GM19395 (cell line): ENCODE measurements at regions not wholly inside any gene's neighbourhood (a gene's known extent, or its start where the extent isn't known, plus 50 kb on each side); places are given as distances from the start of the nearest gene placed in this dataset.
"Not testable (repeated sequence)": the region's sequence is repeated elsewhere in the genome, so short reads cannot be mapped to it uniquely, and the experiment has no call there.

ENCODE experiments used
- ATAC-seq: cut with Tn5 transposase; IDR thresholded peaks from one replicate; pipeline ENCODE4 v1.9.1; 2021; ENCODE audit warnings: mild to moderate bottlenecking, moderate library complexity; ENCODE audit not compliant: unreplicated experiment

DNA sequence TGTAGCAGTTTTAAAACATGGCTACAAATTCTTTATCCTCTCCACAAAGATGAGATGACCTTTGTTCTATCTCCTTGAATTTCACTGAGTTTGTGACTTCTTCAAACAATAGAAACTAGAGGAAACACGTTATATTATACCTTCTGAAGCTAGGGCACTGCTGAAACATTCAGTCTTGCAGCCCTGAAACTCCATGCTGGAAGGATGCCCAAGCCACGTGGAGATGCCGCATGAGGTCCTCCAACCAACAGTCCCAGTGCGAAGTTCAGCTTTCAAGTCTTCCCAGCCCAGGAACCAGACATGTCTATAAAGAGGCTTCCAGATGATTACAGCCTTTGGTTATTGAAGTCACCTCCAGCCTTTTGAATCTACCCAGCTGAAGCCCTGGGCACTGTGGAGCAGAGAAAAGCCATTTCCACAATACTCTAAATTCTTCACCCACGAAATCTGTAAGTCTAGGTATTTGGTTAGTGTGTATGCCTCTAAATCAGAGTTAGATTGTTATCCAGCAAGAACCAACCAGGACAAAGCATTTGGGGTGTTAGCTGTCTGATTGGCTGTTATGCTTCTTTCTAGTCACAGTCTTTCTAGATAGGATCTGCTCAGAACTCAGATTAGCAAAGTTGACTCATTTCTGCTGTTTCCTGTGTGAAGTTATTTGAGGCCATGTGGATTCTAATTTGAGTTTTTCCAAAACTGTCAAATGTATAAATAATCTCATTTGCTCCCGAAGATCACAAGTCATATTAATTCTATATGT, 186.5 kb upstream of the TMEM72 start:
- ATAC-seq, result peak; percentile 68

DNA sequence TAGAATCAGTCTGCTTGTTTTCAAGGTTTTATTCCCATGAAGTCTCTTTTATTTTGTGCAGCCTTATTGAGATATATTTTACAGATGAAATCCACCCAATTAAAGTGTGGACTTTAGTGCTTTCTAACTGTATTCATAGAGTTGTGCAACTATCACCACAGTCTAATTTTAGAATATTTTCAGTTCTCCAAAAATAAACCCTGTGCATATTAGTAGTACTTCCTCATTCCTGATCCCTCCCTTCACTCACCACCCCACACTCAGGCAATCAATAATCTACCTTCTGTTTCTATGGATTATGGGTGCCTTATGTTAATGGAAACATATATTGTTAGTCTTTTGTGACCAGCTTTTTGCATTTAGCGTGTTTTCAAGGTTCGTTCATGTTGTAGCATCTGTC, 185.7 kb upstream of the TMEM72 start:
- peak; percentile 83 for ATAC-seq

GRCh38 chr10:44731283-44731682, 179.9 kb upstream of the TMEM72 start:
- ATAC-seq, result no peak

- no peak for ATAC-seq
These were observed 177.3 kb upstream of the TMEM72 start for GRCh38 chr10:44733501-44734488.

DNA sequence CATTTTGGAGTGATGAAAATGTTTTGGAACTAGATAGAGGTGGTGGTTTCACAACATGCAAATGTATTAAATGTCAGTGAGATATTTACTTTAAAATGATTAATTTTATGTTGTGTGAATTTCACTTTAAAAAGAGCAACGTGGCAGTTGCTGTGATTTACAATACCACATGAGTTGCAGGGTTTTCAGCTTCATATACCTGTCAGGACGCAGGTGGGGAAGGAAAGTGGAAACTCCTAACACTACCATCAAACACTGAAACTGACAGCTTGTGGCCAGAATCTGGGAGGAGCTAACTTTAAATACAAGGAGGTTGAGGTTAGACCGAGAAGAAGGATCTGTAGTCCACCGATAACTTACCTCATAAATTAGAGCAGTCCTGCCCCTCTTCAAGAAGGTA, 168.9 kb upstream of the TMEM72 start:
- ATAC-seq, result no peak

- no peak for ATAC-seq
These were observed 167.6 kb upstream of the TMEM72 start for GRCh38 chr10:44743535-44743934.

- no peak for ATAC-seq
These were observed 165.2 kb upstream of the TMEM72 start for GRCh38 chr10:44745920-44746319.

DNA sequence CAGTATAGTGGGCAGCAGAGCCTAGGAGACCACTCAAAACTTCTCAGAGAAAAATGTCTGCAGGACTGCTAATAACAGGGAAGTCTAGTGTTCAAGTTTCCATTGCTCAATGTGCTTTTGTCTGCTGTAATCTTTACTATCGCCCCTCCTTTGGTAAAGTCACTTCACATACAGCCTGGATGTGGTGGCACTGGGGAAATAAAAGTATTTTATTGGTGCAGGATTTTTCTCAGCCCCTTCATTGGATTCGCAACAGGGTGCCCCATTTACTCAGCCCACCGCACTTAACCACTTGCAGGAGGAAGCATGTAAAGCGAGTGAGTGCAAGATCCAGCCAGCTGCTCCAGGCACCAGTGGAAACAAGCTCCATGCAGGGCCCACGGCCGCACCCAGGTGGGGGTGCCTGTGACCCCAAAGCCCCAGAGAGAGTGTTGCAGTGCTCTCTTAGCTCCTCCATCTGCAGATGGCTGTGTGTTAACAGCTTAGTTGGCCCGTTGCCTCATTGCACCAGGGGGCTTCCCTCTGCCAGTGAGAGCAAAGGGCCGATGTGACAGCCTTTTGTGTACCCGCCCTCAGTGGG, 163.5 kb upstream of the TMEM72 start:
- ATAC-seq, result no peak

- no peak for ATAC-seq
These were observed 162.0 kb upstream of the TMEM72 start for GRCh38 chr10:44749151-44749550.

- no peak for ATAC-seq
These were observed 158.4 kb upstream of the TMEM72 start for GRCh38 chr10:44752451-44753441.

DNA sequence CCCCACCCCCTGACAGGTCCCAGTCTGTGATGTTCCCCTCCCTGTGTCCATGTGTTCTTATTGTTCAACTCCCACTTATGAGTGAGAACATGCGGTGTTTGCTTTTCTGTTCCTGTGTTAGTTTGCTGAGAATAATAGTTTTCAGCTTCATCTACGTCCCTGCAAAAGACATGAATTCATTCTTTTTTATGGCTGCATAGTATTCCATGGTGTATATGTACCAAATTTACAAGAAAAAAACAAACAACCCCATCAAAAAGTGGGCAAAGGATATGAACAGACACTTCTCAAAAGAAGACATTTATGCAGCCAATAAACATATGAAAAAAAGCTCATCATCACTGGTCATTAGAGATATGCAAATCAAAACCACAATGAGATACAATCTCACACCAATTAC, 156.8 kb upstream of the TMEM72 start:
- ATAC-seq, result not testable (repeated sequence)

DNA sequence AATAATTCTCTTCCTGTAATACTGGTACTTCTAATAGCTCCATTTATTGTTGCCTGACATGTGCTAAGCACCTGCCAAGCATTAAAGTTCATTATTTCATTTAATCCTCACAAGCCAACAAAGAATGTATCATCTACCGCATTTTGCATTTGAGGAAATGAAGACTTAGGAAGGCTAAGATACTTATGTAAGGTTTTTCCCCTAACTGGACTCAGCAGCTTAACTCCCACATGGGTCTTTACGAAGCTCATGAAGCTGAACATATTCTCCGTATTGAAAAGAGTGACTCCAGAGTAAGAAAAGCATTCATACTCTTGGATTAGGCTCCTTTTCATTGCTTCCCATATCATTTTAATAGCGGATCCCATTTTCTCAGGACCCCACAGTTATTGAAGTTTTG, 155.7 kb upstream of the TMEM72 start:
- ATAC-seq, result no peak

DNA sequence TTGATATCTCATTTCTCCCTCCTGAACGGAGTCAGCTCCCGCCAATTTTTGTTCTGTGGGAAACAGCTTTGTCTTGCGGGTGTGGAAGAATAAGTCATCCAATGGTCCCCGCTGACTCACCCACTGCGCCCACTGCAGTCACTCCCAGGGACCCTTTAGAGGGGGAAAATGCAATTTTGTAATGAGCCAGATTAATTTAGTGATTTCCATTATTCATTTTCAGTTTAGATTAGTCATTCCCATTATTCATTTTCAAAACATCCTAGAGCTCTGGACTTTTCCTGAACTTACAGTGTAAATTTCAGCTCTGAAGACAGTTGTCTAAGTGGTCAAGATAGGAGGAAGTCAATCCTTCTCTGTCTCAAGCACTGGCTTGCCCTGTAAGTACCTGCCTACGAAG, 154.9 kb upstream of the TMEM72 start:
- no peak for ATAC-seq

GRCh38 chr10:44757551-44758205, 153.5 kb upstream of the TMEM72 start:
- ATAC-seq, result no peak

GRCh38 chr10:44759122-44759521, 152.0 kb upstream of the TMEM72 start:
- ATAC-seq, result no peak

DNA sequence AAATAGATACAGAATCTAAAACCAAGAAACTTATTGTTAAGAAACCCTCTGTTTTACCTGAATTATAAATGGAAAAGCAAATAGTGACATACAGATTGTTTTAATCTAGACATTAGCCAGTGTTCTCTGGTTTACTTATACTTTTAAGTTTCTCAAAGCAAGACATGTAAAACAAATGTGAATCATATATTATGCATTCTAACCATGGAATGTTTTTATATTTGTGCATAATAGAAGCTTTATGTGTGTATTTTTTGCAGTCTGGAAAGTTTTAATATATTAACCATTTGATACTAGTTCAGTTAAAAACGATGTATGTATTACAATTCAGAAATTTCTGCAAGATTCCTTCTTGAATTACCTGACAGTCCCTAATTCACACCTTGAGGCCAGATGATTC, 150.6 kb upstream of the TMEM72 start:
- ATAC-seq, result no peak

DNA sequence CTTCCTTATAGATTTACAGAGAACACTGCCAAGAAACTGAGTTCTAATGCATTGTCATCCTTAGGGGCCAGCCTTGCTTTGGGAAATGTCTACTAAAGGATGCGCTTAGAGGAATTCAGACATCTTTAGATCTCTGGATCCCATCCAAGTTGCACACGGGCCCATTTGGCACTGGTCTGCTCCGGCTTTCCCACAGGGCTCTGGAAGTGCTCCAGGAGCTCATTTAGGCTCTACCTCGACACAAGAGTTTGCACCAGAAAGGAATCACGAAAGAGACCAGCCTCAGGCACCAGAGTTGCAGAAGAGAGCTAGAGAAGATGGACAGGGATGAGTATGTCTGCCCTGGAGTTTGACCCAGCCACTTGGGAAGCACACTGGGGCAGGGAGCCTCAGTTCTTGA, 150.1 kb upstream of the TMEM72 start:
- ATAC-seq, result no peak

DNA sequence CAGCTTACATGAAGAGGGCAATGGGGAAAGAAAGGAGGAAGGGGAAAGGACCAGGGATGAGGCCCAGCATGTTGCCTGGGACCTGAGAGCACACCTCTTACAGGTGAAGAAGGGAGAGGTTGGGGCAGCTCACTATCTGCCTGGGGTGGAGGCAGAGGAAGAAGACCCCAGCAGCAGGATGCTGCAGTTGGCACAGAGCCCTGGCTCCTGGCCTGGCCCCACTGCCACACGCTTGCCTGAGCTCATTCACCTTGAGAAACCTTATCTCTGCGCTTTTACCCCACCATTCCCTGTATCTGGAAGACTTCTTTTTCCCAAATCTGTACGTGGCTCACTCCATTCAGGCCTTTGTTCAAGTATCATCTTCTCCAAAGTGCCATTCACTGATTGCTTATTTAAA, 147.8 kb upstream of the TMEM72 start:
- no peak for ATAC-seq

DNA sequence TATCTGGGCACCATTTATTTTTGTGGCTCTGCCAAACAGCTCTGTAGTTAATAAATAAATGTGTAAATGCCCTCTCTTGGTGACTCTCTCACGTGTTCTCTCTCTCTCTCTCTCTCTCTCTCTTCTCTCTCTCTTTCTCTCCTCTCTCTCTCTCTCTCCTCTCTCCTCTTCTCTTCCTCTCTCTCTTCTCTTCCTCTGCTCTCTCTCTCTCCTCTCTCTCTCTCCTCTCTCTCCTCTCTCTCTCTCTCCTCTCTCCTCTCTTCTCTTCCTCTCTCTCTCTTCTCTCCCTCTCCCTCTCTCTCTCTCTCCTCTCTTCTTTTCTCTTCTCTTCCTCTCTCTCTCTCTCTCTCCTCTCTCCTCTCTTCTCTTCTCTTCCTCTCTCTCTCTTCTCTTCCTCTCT, 145.8 kb upstream of the TMEM72 start:
- ATAC-seq, result no peak

GRCh38 chr10:44766631-44767030, 144.5 kb upstream of the TMEM72 start:
- ATAC-seq, result no peak
